ENCODE measurements at regions not wholly inside any gene's neighbourhood (a gene's known extent, or its start where the extent isn't known, plus 50 kb on each side); places are given as distances from the start of the nearest gene placed in this dataset.

DNA sequence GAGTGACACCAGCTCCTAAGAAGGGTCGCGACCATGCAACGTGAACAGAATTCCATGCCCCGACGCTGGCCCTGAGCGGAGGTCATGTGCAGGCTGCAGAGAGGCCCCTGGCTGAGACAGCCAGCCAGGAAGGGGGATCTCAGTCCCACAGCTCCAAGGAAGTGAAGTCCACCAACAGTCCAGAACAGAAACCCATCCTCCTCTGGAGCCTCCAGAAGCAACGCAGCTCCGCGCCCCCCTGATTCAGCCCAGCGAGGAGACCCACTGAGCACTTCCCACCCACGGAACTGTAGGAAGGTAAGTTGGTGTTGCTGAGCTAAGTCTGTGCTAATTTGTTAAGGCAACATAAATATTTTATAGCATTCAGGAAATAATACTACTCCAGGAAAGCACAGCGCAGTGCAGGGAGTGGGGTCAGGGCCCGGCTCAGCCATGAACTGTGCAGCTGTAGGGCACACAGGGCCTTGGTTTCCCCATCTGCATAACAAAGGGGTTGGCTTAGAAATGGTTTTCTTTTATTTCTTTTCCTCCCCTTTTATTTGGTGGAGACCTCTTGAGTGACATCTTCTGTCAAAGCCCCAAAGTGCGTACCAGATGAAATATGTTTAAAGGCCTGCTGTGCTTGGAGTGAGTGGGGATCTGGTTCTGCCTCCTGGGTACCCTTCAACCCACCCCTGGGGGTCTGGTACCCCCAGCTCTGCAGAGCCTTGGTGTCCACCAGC is 241.1 kb upstream of the PMEPA1 start:
- TF ChIP-seq, protein P1, sequence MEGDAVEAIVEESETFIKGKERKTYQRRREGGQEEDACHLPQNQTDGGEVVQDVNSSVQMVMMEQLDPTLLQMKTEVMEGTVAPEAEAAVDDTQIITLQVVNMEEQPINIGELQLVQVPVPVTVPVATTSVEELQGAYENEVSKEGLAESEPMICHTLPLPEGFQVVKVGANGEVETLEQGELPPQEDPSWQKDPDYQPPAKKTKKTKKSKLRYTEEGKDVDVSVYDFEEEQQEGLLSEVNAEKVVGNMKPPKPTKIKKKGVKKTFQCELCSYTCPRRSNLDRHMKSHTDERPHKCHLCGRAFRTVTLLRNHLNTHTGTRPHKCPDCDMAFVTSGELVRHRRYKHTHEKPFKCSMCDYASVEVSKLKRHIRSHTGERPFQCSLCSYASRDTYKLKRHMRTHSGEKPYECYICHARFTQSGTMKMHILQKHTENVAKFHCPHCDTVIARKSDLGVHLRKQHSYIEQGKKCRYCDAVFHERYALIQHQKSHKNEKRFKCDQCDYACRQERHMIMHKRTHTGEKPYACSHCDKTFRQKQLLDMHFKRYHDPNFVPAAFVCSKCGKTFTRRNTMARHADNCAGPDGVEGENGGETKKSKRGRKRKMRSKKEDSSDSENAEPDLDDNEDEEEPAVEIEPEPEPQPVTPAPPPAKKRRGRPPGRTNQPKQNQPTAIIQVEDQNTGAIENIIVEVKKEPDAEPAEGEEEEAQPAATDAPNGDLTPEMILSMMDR (conservative IDR thresholded peaks at IDR 0.05; ENCODE audit: low read depth, low read length), result no peak
- TF ChIP-seq EZH2 (IDR thresholded peaks at IDR 0.05; ENCODE audit: low read length, unreplicated experiment) (no peak), EZH2phosphoT487 (IDR thresholded peaks at IDR 0.05; ENCODE audit: borderline replicate concordance, low read length) (no peak)
